GM21717 (cell line): ENCODE measurements at regions not wholly inside any gene's neighbourhood (a gene's known extent, or its start where the extent isn't known, plus 50 kb on each side); places are given as distances from the start of the nearest gene placed in this dataset.
"Not testable (repeated sequence)": the region's sequence is repeated elsewhere in the genome, so short reads cannot be mapped to it uniquely, and the experiment has no call there.

ENCODE experiments used
- ATAC-seq: cut with Tn5 transposase; IDR thresholded peaks from one replicate; pipeline ENCODE4 v1.9.1; 2021; ENCODE audit warnings: mild to moderate bottlenecking, moderate library complexity; ENCODE audit not compliant: unreplicated experiment

DNA sequence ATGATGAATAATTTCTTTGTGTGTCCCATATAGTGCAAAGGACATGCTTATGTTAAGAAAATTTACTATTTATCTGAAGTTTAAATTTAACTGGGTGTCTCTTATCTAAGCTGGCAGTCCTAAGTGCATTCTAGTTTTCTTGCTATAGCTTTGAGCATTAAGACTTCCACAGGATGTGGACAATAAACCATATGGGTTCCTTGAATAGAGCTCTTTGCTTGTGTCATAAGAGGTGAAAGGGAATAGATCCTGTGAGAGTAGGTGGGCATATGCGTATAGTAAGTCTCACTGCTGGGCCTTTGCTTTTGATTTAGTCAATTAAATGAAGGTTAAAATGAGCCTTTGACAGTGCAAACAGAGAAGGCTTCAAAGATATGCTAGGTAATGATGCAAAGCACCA, 223.4 kb upstream of the GYPA start:
- ATAC-seq = no peak

DNA sequence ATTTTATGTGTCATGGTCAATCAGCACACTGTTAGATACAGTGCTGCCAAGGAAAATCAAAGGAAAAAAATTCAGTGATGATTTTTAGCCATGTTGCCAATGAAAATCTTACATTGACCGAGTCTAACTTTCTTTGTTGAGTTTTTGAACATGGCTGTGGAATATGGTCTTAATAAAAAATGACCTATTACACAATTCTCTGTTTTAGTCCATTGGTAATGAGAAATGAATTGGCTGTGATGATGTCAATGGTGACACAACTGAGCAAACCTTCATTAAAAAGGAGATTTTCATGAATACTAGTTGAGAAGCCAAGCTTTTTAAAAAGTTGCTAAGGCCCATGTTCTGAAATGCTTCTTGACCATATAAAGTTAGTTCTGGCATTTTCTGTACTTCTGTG, 225.9 kb upstream of the GYPA start:
- ATAC-seq = no peak

DNA sequence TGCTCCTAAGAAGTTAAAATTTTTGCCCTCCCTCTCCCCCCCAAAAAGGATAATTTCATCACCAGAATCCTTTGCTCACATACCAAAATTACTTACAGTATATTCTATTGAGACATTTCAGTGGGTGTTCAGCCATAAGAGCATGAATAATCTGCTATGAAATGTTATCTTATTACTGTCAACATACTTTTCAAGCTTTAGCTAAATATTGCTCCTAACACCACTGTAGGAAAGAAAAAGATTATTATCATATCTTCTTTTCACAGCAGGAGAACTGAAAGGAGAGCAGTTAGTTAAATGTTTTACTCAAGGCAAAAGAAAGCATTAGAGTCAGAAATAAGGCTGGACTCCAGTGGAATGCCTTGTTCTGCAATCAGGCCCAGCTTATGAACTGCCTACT, 231.0 kb upstream of the GYPA start:
- no peak for ATAC-seq

DNA sequence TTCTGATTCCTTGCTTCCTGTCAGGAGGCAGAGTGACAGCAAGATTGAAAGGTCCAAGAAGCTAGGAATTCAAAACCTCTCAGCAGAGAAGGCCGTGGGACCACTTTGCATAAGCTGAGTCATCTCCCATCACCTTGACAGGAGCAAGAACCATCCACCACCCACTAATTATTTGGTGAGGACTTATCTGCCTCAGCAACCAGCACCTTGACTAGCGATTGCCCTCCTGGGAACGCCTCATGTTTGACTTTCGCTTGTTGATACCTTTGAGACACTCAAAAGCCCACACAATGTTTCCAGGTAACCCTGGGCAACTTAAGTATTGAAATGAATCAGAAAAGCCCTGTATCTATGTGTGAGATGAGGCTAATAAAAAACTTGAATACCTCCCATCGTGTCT, 233.5 kb upstream of the GYPA start:
- peak; percentile 83 for ATAC-seq

DNA sequence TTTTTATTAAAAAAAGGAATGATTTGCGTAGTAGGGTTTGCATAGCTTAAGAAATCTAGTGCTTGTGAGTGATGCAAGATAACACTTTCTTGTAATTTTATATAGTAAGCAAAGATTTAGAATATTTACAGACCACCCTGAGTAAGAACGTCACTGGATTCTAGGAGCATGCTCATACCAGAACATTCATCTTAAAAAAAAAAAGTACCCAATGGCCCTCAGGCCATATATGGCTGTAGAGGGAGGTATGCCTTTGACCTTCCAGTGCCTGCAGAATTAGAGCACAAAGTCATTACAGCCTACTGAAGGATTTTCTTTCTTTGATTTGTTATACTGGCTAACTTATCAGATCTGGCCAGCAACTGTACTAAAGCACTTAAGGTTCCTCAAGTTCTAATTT, 236.3 kb upstream of the GYPA start:
- ATAC-seq = no peak

DNA sequence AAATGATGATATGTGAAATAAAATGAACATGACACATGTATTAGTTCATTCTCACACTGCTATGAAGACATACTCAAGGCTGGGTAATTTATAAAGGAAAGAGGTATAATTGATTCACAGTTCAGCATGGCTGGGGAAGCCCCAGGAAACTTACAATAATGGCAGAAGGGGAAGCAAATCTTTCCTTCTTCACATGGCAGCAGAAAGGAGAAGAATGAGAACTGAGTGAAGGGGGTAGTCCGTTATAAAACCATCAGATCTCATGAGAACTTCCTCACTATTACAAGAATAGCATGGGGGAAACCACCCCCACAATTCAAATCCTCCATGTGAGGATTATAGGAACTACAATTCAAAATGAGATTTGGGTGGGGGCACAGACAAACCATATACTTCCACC, 243.9 kb upstream of the GYPA start:
- ATAC-seq = no peak

DNA sequence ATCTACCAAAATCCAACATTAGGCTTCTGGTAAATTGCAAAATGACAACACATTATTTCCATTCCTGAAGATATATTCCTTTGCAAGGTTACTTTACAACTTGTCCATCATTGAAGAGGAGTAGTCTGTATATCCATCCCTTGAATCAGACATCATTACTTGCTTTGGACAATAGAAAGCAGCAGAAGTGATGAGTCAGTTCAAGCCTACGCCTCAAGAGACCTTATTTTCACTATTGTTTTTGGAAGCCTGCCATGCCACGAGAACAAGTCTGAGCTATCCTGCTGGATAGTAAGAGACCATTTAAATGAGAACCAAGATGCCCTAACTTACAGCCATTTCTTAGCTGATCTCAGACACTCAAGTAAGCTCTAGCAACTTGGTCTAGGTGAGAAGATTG, 246.0 kb upstream of the HHIP start:
- ATAC-seq = peak; percentile 94

DNA sequence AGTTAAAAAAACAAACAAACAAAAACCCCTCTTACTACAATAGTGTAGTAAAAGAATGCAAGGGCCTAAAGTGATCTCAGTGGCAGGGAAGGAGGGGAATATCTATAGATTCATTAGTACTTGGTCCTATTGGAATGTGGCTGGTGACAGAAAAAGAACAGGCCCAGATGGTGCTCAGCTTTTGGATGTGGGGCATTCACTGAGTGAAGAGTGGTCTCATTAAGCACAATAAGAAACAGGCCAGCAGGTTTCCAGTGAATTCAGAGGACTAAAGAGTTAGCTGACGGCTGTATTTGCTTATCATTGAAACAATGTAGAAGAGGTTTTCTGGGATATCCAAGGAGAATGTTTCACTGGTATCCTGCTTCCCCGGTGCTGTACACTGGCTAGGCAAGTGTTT, 243.8 kb upstream of the HHIP start:
- ATAC-seq = no peak

DNA sequence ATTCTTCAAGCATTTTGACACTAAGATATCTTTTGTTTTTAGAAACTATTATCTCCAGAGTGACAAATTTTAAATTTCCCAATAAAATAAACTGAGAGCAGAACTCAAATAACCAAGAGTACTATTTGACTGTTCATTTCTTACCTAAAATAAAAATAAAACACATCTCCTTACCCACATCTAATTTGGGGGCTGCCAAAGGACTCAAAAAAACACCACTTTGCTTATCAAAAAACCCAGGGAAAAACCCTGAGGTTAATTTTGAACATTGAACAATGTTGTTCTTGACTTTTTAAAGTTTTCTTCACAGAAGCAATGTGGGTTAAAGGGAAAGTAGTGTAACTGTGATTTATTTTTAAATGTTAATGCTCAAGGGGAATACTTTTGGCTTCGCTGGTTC, 243.0 kb upstream of the HHIP start:
- no peak for ATAC-seq

DNA sequence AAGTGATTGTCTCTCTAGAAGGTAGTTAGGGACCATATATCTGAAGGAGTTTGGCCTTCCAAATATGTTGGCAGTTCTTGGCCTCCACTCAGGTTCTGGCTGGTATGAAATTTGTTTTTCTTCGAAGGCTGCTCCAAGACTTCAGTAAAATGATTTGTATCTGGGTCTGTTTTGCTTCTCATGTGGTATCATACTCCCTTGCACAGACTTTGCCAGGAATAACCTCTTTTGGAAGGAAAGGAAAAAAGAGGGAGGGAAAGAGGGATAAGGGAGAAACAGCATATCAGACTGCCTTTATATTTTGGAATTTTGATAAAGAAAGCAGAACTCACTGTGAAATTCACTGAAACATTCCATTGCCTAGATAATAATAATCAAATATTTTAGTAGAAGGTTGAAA, 242.1 kb upstream of the HHIP start:
- no peak for ATAC-seq

DNA sequence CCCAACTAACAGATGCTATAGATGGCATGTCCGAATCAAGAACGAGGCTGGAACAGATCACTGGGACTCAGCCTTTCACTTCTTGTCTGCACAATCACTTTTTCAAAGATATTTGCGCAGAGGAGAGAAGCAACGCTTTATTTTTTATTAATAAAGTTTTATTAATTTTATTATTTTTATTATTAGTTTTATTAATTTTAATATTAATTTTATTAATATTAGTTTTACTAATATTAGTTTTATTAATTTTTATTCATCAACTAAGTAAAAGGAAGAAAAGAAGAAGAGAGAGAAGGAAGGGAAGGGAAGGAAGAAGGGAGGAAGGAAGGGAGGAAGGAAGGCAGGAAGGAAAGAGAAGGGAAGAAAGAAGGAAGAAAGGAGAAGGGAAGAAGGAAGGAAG, 236.4 kb upstream of the HHIP start:
- no peak for ATAC-seq

DNA sequence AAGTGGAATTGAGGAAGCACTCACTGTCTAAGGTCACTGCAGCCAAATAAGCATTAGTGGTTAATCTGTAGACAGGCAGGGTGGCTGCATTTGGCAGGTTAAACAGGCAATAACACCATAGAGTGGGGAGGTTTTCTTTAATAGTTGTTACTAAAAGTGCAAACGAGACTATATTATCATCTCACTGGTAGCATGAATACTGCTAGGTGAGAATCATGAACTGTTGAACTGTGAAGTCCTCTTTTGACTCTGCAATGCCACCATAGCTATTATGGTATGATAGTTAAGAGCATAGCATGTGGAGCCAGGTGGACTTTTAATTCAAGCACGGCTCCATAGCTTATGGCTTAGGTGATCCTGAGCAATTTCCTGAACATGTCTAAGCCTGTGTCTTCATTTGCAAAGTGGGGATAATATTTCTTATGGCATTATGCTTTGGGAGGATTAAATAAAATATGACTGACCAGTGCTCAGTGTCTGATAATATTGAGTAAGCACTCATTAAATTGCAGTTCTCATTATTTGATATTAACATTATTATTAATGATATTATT, 235.6 kb upstream of the HHIP start:
- no peak for ATAC-seq

DNA sequence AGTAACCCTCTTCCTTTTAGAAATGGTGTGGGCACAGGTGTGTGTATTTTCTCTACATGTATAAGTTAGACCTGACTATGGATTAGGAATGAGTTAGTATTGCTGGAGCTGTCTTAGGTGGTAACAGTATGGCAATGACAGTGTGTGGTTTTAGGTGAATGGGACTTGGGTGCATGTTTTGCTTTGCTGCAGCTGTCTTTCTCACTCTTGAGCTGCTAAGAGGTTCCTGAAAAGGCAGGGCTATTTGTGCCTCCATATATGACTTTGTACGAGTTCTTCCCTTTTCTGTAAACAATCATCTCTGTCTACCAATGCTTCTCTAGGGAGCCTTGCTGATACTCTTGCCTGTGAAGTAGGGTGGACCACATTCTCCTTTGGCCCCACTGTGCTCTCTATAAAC, 234.8 kb upstream of the HHIP start:
- peak; percentile 78 for ATAC-seq

DNA sequence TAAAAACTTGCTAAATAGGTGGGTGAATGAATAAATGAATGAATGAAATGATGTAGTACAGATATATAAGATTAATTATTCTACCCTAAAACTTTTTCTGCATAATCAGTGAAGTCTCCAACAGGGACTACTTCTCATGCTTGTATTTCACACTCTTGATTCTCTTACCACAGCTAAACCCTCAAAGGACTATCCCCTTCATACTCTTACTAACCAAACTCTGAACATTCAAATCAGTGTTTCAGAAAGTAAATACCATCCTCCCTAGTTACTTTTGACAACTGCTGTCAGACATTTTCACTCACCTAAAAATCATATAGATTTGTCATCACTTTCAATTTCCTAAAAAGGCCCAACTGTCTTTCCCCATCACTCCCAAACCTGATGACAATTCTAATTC, 234.3 kb upstream of the HHIP start:
- peak; percentile 66 for ATAC-seq

DNA sequence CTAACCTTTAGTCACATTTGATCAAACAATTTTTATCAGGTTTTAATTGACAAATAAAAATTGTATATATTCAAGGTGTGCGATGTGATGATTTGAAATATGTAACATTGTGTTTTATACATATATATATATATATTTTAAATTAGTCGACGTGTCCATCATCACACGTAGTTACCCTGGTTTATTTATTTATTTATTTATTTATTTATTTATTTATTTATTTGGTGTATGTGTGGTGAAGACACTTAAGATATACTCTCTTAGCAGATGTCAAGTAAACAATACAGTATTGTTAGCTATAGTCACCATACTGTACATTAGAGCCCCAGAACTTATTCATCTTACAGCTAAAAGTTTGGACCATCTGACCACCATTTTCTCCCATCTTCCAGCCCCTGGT, 224.9 kb upstream of the HHIP start:
- ATAC-seq = no peak

DNA sequence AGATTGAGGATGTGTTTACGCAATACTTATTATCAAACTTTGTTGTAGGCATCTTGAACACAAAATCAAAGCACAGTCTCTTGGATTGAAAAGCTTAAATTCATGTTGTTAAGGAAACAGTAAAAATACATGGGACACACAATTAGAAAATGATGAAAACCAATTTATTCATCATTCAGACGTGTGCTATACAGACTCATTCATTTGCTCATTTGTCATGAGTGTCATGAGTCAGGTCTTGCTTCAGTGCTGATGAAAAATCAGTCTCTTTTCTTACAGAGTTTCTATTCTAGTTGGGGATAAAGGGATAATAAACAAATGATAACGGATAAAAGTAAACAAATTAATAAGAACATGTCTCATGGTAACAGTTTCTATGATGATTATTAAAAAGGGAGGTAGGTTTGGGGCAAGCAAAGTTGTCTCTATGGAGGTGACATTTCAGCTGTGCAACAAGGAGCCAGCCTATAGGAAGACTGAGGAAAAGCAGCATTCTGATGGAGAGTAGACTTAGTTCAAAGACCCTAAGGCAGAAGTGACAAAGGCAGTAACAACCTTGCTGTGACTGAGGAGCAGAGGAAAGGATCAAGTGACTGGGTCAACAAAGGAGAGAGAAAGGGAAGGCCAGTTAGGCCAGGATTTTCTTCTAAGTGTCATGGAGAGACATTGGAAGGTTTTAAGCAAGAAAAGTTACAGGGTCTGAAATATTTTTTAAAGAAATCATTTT, 224.0 kb upstream of the HHIP start:
- ATAC-seq = no peak

DNA sequence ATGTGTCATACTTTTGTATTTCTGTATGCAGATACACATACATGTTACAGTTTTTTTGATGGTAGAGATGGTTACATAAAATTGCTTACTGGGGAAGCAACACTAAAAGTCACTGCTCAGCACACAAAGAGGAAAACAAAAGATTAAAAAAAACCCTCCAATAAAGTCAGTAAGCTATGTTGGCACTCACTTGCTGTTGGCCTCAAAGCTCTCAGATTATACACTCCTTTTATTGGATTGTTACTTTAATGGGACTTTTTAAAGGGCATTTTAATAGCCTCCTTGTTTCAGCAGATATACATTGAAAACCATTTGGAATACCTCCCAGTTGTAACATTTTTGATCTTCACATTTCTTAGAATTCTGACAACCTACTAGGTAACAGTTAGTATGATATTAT, 222.0 kb upstream of the HHIP start:
- no peak for ATAC-seq

DNA sequence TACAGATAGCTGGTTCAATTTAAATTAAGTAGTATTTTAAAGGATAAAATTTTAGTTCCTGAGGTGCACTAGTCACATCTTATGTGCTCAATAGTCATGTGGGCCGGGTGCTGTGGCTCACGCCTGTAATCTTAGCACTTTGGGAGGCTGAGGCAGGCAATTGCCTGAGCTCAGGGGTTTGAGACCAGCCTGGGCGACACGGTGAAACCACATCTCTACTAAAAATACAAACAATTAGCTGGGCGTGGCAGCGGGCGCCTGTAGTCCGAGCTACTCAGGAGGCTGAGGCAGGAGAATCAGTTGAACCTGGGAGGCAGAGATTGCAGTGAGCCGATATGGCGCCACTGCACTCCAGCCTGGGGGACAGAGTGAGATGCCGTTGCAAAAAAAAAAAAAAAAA, 219.9 kb upstream of the HHIP start:
- not testable (repeated sequence) for ATAC-seq

DNA sequence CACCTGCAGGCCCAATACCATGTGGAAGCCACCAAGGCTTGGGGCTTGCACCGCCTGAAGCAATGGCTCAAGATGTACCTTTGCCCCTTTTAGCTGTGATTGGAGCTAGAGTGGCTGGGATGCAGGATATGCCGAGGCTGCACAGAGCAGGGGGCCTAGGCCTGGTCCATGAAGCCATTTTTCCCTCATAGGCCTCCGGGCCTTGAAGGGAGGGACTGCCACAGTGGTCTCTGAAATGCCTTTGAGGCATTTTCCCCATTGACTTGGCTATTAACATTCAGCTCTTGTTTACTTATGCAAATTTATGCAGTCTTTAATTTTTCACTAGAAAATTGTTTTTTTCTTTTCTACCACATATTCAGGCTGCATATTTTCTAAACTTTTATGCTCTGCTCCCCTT, 203.2 kb upstream of the HHIP start:
- no peak for ATAC-seq

DNA sequence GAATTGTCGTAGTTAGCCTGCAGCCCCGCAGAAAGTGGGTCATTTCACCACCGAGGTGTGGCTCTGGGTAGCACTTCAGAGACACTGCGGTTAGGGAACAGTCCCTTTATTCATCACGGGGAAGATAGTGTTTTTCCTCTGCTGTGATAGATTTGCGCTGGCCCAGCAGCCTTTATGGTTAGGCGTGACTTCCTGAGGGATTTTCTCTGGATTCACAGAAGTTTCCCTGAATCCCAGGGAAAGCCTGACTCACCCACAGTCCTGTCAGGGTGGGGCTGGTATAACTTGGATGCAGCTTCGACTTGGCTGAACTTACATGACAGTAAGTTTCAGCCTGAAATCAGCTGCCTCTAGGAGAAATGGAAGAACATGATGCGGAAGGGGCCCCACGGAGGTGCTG, 196.3 kb upstream of the HHIP start:
- ATAC-seq = no peak

DNA sequence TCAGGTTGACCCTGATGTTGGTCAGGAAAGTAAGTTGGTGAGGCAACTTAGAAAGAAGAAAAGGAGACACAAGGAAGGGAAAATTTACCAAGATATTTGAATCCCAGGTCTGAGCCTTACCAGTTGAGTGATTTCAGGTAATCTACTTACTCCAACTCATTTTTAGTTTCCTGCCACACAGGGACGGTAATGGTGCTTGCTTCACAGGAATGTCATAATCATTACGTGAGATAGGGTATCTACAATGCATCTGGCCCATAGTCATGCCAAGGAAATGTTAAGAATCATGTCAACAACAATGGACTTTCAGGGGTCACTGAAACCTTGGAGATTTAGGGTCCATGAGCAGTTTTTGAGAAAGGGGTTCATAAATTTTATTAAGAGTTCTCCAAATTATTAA, 195.4 kb upstream of the HHIP start:
- no peak for ATAC-seq

DNA sequence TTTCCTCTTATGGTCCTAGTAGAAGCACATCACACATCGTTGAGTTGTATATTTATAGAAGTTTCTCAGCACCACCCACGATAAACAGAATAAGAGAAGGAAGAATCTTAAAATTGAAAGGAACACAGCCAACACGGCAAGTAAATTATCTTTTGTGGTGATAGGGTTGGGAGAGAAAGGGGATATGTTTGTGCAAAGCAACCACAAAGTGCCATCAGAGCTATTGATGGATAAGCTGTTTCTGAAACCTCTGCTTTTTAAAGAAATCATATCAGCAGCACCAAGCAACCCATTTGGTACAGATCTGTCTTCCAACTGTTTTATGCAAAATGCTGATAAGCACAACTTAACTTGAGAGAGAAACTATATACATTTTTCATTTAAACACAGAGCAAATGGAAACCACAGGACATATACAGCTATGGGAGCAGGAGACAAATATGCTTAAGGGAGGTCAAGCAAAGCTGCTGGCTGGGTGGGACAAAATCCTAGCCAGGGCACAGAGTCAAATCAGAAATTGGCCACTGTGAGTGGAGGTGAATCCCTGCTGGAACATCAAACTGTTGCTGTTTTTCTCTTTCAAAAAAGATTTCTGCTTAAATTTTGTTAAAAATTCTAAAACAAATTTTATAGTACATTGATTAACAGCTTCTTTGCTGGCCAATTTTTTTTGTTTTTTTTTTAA, 194.0 kb upstream of the HHIP start:
- no peak for ATAC-seq

DNA sequence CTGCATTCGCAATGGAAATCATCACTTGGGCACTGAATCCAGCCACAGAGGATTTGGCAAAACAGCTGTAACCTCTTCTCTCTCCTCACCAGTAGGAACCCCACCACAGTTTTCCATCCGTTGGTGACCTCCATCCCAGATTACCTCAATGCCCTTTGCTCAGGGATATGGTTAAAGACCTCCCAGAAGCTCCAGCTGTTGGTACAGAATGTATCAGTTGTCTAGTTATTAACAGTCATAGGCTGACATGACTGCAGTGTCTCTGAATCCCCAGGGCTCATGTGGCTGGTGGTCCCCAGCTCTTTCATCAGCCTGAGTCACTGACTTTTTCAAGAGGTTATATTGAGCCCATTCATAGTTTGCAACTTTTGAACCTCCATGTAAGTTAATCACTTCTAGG, 189.8 kb upstream of the HHIP start:
- ATAC-seq = no peak
